B cell (primary cell): ENCODE measurements at regions not wholly inside any gene's neighbourhood (a gene's known extent, or its start where the extent isn't known, plus 50 kb on each side); places are given as distances from the start of the nearest gene placed in this dataset.

Experiments
- ATAC-seq: fragments of 200-7000 bp; cut with Tn5 transposase; one replicate; pipeline ENCODE4 v1.10.0; 2021; ENCODE audit warnings: low read depth, mild to moderate bottlenecking, moderate number of reproducible peaks, moderate library complexity
- CTCF ChIA-PET: fragments of 350-600 bp; sonication (Branson Sonifier 250); formaldehyde crosslinking; loops from one replicate; lab custom pipeline; 2021; ENCODE audit warnings: antibody characterized with exemption, inconsistent platforms; lab: Charles Lee
- POLR2A ChIA-PET: fragments of 350-600 bp; sonication (Branson Sonifier 250); formaldehyde crosslinking; loops from one replicate; lab custom pipeline; 2021; ENCODE audit warnings: antibody characterized with exemption; lab: Charles Lee
- DNase-seq: peaks from one replicate; pipeline ENCODE4 v3.0.0; 2013
- H2AFZ ChIP-seq: 2 replicates; pipeline ENCODE4 v1.6.1; 2012; ENCODE audit warnings: mild to moderate bottlenecking, low read depth, low read length; ENCODE audit not compliant: insufficient read depth, poor library complexity, severe bottlenecking
- H3K27ac ChIP-seq, 2 donors: 1 replicate in 1 of 2; 2 replicates in 1 of 2; pipeline ENCODE4 v1.5.1; 2012 to 2013; ENCODE audit warnings: low read length in 2 of 2, mild to moderate bottlenecking in 2 of 2, moderate library complexity in 1 of 2
- H3K27me3 ChIP-seq, 4 experiments: fragments of 200-600 bp in 1 of 4; sonication (generic) in 1 of 4; replicated peaks in 1 of 4; 1 replicate in 2 of 4; 2 replicates in 2 of 4; pipeline versions ENCODE4 v1.6.1 to v1.7.0; 2013 to 2016; ENCODE audit warnings: low read length in 3 of 4, mild to moderate bottlenecking in 2 of 4, mixed read lengths in 1 of 4, moderate library complexity in 1 of 4; ENCODE audit not compliant: insufficient read depth in 4 of 4, control insufficient read depth in 3 of 4; ENCODE audit errors: control extremely low read depth in 1 of 4
- H3K36me3 ChIP-seq, 2 experiments: replicated peaks in 1 of 2; 1 replicate in 1 of 2; 2 replicates in 1 of 2; pipeline versions ENCODE4 v1.6.1 to v1.7.1; 2013; ENCODE audit warnings: low read length in 1 of 2; ENCODE audit not compliant: insufficient read depth in 2 of 2, control insufficient read depth in 1 of 2; ENCODE audit errors: control extremely low read depth in 1 of 2, extremely low read depth in 1 of 2
- H3K4me1 ChIP-seq, 2 donors: fragments of 200-600 bp in 1 of 2; sonication (generic) in 1 of 2; 1 replicate in 1 of 2; 2 replicates in 1 of 2; pipeline versions ENCODE4 v1.5.1 to v1.6.1; 2013 to 2017; ENCODE audit warnings: low read length in 2 of 2; ENCODE audit not compliant: control insufficient read depth in 2 of 2, insufficient read depth in 2 of 2
- H3K4me2 ChIP-seq: replicated peaks from 2 replicates; pipeline ENCODE3; 2012; ENCODE audit warnings: mild to moderate bottlenecking, low read depth, low read length; ENCODE audit not compliant: poor library complexity, severe bottlenecking
- H3K4me3 ChIP-seq, 5 experiments: fragments of 200-600 bp in 1 of 5; sonication (generic) in 1 of 5; 1 replicate in 3 of 5; 2 replicates in 2 of 5; pipeline versions ENCODE4 v1.5.1 to v1.7.0; 2011 to 2016; ENCODE audit warnings: low read length in 4 of 5, mild to moderate bottlenecking in 4 of 5, low read depth in 2 of 5, control low read depth in 1 of 5, moderate library complexity in 1 of 5; ENCODE audit not compliant: insufficient read depth in 1 of 5; ENCODE audit errors: control extremely low read depth in 1 of 5, extremely low read depth in 1 of 5
- H3K79me2 ChIP-seq: fragments of 200-600 bp; sonication (generic); one replicate; pipeline ENCODE4 v1.6.0; 2016; ENCODE audit warnings: low read length; ENCODE audit not compliant: control insufficient read depth, insufficient read depth
- H3K9ac ChIP-seq: fragments of 200-600 bp; sonication (generic); 2 replicates; pipeline ENCODE4 v1.6.1; 2017; ENCODE audit warnings: mild to moderate bottlenecking, low read length, moderate library complexity
- H3K9me3 ChIP-seq, 3 donors: one replicate each; pipeline versions ENCODE4 v1.6.1 to v1.7.1; 2013; ENCODE audit warnings: low read length in 2 of 3; ENCODE audit not compliant: control insufficient read depth in 2 of 3, insufficient read depth in 1 of 3; ENCODE audit errors: control extremely low read depth in 1 of 3
- H4K20me1 ChIP-seq: 2 replicates; pipeline ENCODE4 v1.6.0; 2012; ENCODE audit warnings: mild to moderate bottlenecking, low read length; ENCODE audit not compliant: insufficient read depth, control insufficient read depth, poor library complexity, severe bottlenecking
- H3K27ac Mint-ChIP-seq: one replicate; pipeline ENCODE4 v1.8.0; 2021; ENCODE audit warnings: mixed read lengths
- H3K27me3 Mint-ChIP-seq: one replicate; pipeline ENCODE4 v1.8.0; 2021; ENCODE audit warnings: mixed read lengths
- H3K4me1 Mint-ChIP-seq: one replicate; pipeline ENCODE4 v1.8.0; 2021; ENCODE audit warnings: mixed read lengths
- H3K4me3 Mint-ChIP-seq: one replicate; pipeline ENCODE4 v1.8.0; 2021; ENCODE audit warnings: mixed read lengths
- H3K9me3 Mint-ChIP-seq: one replicate; pipeline ENCODE4 v1.8.0; 2022; ENCODE audit warnings: mixed read lengths; ENCODE audit not compliant: insufficient read depth
- EZH2 ChIP-seq: IDR thresholded peaks from 2 replicates; pipeline ENCODE4 v1.6.1; 2012; ENCODE audit warnings: borderline replicate concordance, low read depth, mild to moderate bottlenecking, moderate library complexity, low read length; ENCODE audit not compliant: insufficient read depth, poor library complexity, severe bottlenecking
- WGBS: methylation state at CpG from one replicate; pipeline ENCODE4 v1.1.5; 2013; ENCODE audit warnings: missing lambda C conversion rate; ENCODE audit not compliant: insufficient coverage; 5-methylcytosine and 5-hydroxymethylcytosine counted together
- intact Hi-C: fragments of 100-400 bp; cut with micrococcal nuclease; formaldehyde crosslinking; loops from one replicate; pipeline ENCODE4 v1.10.0; 2022
- TF ChIP-seq, protein P1 (sequence below): fragments of 200-600 bp; IDR thresholded peaks from one replicate; pipeline ENCODE4 v1.8.0; 2022; ENCODE audit warnings: antibody characterized with exemption, mild to moderate bottlenecking

DNA sequence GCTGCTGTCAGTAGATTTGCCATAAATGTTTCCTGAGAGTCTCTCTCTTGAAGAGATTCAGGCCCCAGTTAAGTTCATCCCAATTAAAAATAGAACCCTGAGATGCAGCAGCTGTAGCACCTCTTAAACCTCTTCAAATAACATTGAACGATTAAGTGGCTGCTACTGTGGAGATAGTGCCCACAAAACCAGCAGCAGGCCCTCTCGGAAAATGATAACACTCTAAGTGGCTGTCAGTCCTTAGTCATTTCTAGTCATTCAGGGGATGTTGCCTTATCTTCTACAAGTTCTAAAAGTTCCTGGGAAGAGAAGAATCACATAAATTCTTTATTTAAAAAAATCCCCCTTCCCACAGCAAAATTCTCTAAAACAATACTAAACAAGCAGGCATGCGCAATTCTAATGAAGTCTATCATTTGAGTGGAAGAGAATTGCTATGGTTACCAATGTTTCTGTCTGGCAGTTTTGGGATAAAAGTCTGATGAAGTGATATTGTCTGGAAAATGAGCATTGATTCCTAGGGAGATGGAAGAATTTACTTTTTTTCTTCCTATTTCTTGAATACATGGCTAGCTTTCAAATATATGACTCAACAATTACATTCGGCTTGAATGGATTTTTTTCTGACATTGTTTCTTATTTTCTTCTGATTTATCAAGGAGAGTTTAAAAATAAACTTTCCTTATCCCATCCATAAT, 131.9 kb downstream of the TRMT11 start:
- H3K4me3 ChIP-seq: no peak overlapping the region
- no peaks in the 10 kb centered on the region for H3K27me3 Mint-ChIP-seq
- 100% methylated on average over 1 of the region's 4 CpGs for WGBS
- H3K79me2 ChIP-seq: no peaks in the 10 kb centered on the region
- no peaks in the 10 kb centered on the region for H3K9me3 ChIP-seq
- H3K4me1 ChIP-seq: no peaks in the 10 kb centered on the region
- H3K4me2 ChIP-seq: no peak overlapping the region
- no peak overlapping the region for H3K27ac Mint-ChIP-seq
- H3K4me3 Mint-ChIP-seq: no peak overlapping the region
- CTCF ChIA-PET: no interaction called here
- no peaks in the 10 kb centered on the region for H3K9me3 Mint-ChIP-seq
- no peaks in the 10 kb centered on the region for H4K20me1 ChIP-seq
- no peak overlapping the region for H3K9ac ChIP-seq
- ATAC-seq (no peak), DNase-seq (no peak)
- H2AFZ ChIP-seq: no peak overlapping the region
- H3K27ac ChIP-seq: no peak overlapping the region
- H3K27me3 ChIP-seq: no peaks in the 10 kb centered on the region
- intact Hi-C loops: no loop called here
- H3K36me3 ChIP-seq: no peaks in the 10 kb centered on the region
- POLR2A ChIA-PET: no interaction called here
- TF ChIP-seq EZH2: no peak
- TF ChIP-seq, protein P1, sequence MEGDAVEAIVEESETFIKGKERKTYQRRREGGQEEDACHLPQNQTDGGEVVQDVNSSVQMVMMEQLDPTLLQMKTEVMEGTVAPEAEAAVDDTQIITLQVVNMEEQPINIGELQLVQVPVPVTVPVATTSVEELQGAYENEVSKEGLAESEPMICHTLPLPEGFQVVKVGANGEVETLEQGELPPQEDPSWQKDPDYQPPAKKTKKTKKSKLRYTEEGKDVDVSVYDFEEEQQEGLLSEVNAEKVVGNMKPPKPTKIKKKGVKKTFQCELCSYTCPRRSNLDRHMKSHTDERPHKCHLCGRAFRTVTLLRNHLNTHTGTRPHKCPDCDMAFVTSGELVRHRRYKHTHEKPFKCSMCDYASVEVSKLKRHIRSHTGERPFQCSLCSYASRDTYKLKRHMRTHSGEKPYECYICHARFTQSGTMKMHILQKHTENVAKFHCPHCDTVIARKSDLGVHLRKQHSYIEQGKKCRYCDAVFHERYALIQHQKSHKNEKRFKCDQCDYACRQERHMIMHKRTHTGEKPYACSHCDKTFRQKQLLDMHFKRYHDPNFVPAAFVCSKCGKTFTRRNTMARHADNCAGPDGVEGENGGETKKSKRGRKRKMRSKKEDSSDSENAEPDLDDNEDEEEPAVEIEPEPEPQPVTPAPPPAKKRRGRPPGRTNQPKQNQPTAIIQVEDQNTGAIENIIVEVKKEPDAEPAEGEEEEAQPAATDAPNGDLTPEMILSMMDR: no peak
- no peaks in the 10 kb centered on the region for H3K4me1 Mint-ChIP-seq

DNA sequence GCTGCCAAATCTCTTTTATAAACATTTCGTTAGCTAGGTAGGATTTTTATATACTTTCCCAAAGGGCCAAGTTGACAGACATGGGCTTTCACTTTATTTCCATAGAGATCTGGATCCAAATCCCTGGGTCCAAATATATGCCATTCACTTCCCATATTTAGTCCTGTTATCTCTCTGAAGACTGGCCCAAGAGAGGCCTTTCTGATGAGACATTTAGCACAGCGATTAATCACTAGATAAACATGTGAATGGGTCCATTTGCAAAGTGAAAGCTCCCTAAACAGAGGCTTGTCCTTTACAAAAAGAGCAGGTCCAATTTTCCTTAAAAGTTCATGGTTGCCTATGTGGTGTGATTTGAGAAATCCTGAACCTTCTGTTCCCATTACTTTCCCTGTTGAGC, 132.6 kb downstream of the TRMT11 start:
- H3K4me3 Mint-ChIP-seq: no peak overlapping the region
- H3K4me1 ChIP-seq: no peaks in the 10 kb centered on the region
- no peaks in the 10 kb centered on the region for H3K9me3 Mint-ChIP-seq
- H2AFZ ChIP-seq: no peak overlapping the region
- H3K9ac ChIP-seq: no peak overlapping the region
- ATAC-seq (no peak), DNase-seq (no peak)
- no peaks in the 10 kb centered on the region for H3K79me2 ChIP-seq
- intact Hi-C loops: no loop called here
- H3K27me3 Mint-ChIP-seq: no peaks in the 10 kb centered on the region
- TF ChIP-seq, protein P1: no peak
- H3K27ac Mint-ChIP-seq: no peak overlapping the region
- ChIA-PET POLR2A (no interaction called here), CTCF (no interaction called here)
- H3K4me3 ChIP-seq: no peak overlapping the region
- no peaks in the 10 kb centered on the region for H3K9me3 ChIP-seq
- WGBS: no CpG with 5 or more reads among the region's 2 CpGs
- H3K4me2 ChIP-seq: no peak overlapping the region
- H4K20me1 ChIP-seq: no peaks in the 10 kb centered on the region
- H3K4me1 Mint-ChIP-seq: no peaks in the 10 kb centered on the region
- no peaks in the 10 kb centered on the region for H3K36me3 ChIP-seq
- no peak overlapping the region for H3K27ac ChIP-seq
- no peaks in the 10 kb centered on the region for H3K27me3 ChIP-seq
